GM23248 (cell line): ENCODE measurements at regions not wholly inside any gene's neighbourhood (a gene's known extent, or its start where the extent isn't known, plus 50 kb on each side); places are given as distances from the start of the nearest gene placed in this dataset.

Source experiments
- EZH2 ChIP-seq: fragments of 200-600 bp; sonication (generic); IDR thresholded peaks from 2 replicates; pipeline ENCODE4 v1.6.1; 2018; ENCODE audit warnings: antibody characterized with exemption, mild to moderate bottlenecking; ENCODE audit not compliant: insufficient read depth, poor library complexity, severe bottlenecking
- EZH2phosphoT487 ChIP-seq: fragments of 200-600 bp; sonication (generic); IDR thresholded peaks from 2 replicates; pipeline ENCODE4 v1.6.1; 2018; ENCODE audit warnings: antibody characterized with exemption, moderate library complexity, mild to moderate bottlenecking, low read depth; ENCODE audit not compliant: insufficient read depth

GRCh38 chr4:10837151-10837550 is 152.6 kb upstream of the CLNK start:
- no peak for TF ChIP-seq EZH2
- no peak for TF ChIP-seq EZH2phosphoT487
